Activated T-cell treated with anti-CD3 and anti-CD28 coated beads, Interleukin-2, amount 50 U/mL, for 4 hours (primary cell): ENCODE measurements at regions not wholly inside any gene's neighbourhood (a gene's known extent, or its start where the extent isn't known, plus 50 kb on each side); places are given as distances from the start of the nearest gene placed in this dataset.
"Not testable (repeated sequence)": the region's sequence is repeated elsewhere in the genome, so short reads cannot be mapped to it uniquely, and the experiment has no call there.

ENCODE experiments used
- ATAC-seq, 2 donors: fragments of 200-7000 bp; cut with Tn5 transposase; one replicate each; pipeline ENCODE4 v1.10.0; 2021
- DNase-seq: peaks from one replicate; pipeline ENCODE4 v3.0.0-alpha.2; 2020
- H3K27me3 Mint-ChIP-seq: one replicate; pipeline ENCODE4 v1.8.0; 2021; ENCODE audit warnings: low read depth, mixed read lengths
- H3K36me3 Mint-ChIP-seq: one replicate; pipeline ENCODE4 v1.8.0; 2022; ENCODE audit warnings: mixed read lengths; ENCODE audit not compliant: insufficient read depth
- H3K4me1 Mint-ChIP-seq: one replicate; pipeline ENCODE4 v1.8.0; 2021; ENCODE audit warnings: low read depth, mixed read lengths
- H3K4me3 Mint-ChIP-seq: one replicate; pipeline ENCODE4 v1.8.0; 2021; ENCODE audit warnings: mild to moderate bottlenecking, moderate library complexity, mixed read lengths
- H3K9me3 Mint-ChIP-seq: one replicate; pipeline ENCODE4 v1.8.0; 2021; ENCODE audit warnings: mixed read lengths

DNA sequence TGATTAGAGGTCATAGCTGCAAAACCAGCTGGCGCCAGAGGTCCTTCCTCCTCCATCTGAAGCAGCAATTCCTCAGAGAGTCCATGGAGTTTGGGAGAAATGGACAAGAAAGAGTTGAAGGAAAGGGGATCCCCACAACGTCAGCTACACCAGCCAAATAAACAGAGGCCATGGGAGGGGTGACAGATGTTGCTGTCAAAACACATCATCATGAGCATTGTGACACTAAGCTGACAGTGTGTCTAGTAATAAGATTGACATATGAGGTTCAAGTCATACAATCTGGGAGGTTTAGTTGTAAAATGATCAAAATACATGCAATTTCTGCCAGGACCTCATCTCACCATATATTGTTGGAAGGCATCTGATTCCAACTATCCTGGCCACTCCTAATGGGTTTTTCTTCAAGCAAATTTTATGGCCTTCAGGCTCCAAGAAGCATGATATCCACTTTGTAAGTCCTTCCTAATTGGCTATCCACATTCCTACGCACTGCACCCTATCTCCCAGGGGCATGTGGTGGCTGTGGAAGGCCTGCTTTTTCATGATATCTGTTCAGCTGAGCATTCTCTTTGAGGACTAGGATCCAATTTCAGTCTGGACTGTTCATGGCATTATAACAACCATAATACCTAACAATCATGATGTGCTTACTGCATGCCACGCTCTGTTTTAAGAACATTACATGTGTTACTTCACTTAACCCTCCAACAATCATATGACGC is 335.0 kb upstream of the ID2 start:
- Mint-ChIP-seq H3K27me3 (no peaks in the 10 kb centered on the region), H3K4me3 (no peak overlapping the region), H3K4me1 (peaks cover 9% of the 10 kb centered on the region), H3K9me3 (no peaks in the 10 kb centered on the region), H3K36me3 (no peaks in the 10 kb centered on the region)
- ATAC-seq = no peak
- DNase-seq = no peak

DNA sequence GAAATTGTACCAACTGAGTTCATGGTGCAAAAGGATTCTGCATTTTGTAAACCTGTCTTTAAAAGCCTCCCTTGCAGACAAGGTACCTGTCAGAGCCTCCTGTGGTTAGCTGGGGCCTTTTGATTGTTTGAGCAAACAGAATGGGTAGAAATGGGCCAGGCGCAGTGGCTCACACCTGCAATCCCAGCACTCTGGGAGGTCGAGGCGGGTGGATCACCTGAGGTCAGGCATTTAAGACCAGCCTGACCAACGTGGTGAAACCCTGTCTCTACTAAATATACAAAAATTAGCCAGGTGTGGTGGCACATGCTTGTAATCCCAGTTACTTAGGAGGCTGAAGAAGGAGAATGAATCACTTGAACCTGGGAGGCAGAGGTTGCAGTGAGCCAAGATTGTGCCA is 332.9 kb upstream of the ID2 start:
- H3K4me1 Mint-ChIP-seq, ATAC-seq, H3K4me3 Mint-ChIP-seq, H3K27me3 Mint-ChIP-seq, DNase-seq, H3K36me3 Mint-ChIP-seq, H3K9me3 Mint-ChIP-seq: not testable (repeated sequence)

GRCh38 chr2:8352296-8352695 is 329.6 kb upstream of the ID2 start:
- DNase-seq (no peak), ATAC-seq (no peak)
- H3K27me3 Mint-ChIP-seq = no peaks in the 10 kb centered on the region
- H3K4me3 Mint-ChIP-seq = no peak overlapping the region
- H3K9me3 Mint-ChIP-seq = no peaks in the 10 kb centered on the region
- H3K36me3 Mint-ChIP-seq = no peaks in the 10 kb centered on the region
- no peaks in the 10 kb centered on the region for H3K4me1 Mint-ChIP-seq

DNA sequence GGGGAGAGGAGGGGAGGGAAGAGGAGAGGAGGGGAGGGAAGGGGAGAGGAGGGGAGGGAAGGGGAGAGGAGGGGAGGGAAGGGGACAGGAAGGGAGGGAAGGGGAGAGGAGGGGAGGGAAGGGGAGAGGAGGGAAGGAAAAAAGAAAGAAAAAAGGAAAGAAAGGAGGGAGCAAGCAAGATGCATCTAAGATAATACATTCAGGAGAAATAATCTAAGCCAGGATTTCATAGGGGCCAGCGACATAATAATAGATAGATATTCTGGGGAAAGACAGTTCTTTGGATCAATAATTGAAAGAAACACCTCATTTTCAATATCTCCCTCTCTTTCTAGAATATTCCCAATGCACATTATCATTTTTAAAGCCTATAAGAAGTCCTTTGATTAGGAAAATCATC is 328.9 kb upstream of the ID2 start:
- Mint-ChIP-seq H3K4me1 (no peaks in the 10 kb centered on the region), H3K27me3 (no peaks in the 10 kb centered on the region), H3K9me3 (no peaks in the 10 kb centered on the region), H3K36me3 (no peaks in the 10 kb centered on the region), H3K4me3 (no peak overlapping the region)
- ATAC-seq = no peak
- DNase-seq = no peak

DNA sequence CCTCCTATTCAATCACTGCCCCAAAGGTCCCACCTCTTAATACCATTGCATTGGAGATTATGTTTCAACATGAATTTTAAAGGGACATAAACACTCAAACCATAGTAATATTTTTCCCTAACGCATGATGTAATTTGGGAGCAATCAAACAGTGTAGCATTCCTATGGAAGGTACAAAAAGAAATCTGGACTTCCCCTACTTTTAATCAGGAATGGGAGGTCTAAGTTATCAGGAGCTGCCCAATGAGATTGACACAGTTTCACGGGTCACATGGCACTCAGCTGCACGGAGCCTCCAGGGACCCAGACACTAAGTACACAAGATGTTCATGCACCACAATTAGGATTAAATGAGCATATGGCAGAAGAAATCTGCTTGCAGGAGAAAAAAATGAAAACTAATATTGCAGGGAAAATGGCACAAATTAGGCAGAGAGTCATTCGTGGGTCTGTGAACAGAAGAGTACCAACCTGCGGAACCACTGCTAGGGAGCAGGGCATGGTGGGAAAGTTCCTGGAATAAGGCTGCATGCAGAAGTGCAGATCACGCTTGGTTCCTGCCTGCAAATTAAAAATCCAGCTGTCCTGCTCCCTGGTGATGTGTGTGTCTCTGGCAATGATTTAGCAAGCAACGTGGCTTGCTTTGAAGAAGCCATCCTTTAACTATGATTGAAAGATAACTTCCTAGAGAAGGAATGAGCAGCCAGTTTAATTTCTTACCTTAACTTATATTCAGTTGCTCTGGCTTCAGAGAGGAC is 326.6 kb upstream of the ID2 start:
- no peak for ATAC-seq
- H3K4me3 Mint-ChIP-seq = no peak overlapping the region

DNA sequence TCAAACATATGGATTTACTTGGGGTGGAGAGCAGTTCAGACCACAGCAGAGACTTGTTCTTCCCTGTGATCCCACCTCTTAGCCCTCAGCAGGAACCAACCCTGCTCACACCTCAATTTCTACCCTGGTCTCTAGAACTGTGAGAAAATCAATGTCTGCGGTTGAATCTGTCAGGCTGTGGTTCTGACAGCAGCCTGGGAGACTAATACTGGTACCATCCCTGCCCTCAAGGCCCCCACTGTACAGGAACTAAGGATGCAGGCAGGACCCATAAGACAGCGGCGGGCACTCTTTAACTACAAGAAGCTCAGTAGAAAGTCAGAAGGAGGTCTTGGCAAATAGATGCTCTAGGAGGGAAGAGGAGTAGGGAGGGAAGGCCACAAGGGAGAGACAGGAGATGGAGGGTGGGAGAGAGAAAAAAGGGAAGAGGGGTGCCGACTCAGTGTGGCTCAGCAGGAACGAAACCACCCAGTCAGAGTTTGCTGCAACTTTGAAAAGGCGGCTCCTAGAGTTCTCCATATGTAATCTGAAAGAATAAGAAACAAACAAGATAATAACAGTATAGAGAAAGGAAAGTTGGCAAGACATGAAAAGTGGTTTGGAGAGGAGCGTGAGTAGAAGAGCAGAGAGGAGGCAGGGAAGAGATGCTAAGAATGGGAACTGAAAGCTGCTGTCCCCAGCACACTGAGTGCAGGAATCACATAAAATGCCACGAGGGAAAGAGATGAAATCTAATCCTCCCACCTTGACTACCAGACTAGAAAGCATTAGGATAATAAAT is 323.9 kb upstream of the ID2 start:
- no peak overlapping the region for H3K4me3 Mint-ChIP-seq
- no peaks in the 10 kb centered on the region for H3K9me3 Mint-ChIP-seq

More for the DNA sequence above, 326.6 kb upstream of the ID2 start:
- Mint-ChIP-seq H3K36me3 (no peaks in the 10 kb centered on the region), H3K4me1 (no peaks in the 10 kb centered on the region), H3K9me3 (no peaks in the 10 kb centered on the region), H3K27me3 (no peaks in the 10 kb centered on the region)
- no peak for DNase-seq

DNA sequence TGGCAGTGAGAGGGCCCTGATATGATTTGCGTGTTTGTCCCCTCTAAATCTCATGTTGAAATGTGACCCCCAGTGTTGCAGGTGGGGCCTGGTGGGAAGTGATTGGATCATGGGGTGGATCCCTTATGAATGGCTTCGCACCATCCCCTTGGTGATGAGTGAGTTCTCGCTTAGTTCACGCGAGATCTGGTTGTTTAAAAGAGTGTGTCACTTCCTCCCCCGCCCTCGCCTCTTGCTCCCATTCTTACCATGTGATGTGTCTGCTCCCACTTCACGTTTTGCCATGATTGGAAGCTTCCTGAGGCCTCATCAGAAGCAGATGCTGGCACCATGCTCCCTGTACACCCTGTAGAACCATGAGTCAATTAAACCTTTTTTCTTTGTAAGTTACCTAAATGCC is 319.9 kb upstream of the ID2 start:
- H3K9me3 Mint-ChIP-seq = no peaks in the 10 kb centered on the region
- no peak for ATAC-seq
- no peaks in the 10 kb centered on the region for H3K27me3 Mint-ChIP-seq
- no peaks in the 10 kb centered on the region for H3K36me3 Mint-ChIP-seq
- no peak overlapping the region for H3K4me3 Mint-ChIP-seq
- DNase-seq = no peak
- no peaks in the 10 kb centered on the region for H3K4me1 Mint-ChIP-seq

More for the DNA sequence above, 323.9 kb upstream of the ID2 start:
- no peaks in the 10 kb centered on the region for H3K36me3 Mint-ChIP-seq
- ATAC-seq (no peak), DNase-seq (no peak)
- no peaks in the 10 kb centered on the region for H3K4me1 Mint-ChIP-seq
- no peaks in the 10 kb centered on the region for H3K27me3 Mint-ChIP-seq

DNA sequence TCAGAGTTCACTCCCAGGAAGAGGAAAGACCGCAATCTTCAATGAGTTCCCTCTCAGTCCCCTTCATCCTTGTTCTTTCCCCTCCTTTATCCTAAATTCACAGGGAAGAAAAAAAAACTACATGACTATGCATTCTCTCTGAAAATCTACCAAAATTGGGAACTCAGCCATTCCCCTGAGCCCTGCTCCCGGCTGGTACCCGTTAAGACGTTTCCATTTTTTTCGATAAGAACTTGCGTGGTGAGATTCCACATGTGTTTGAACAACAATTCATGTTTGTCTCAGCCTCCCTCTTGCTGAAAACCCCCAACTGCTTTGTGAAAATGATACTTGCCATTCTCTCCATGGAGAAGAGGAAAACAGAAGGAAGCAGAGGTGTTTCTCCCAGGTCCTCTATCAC is 318.7 kb upstream of the ID2 start:
- ATAC-seq (no peak), DNase-seq (no peak)
- no peaks in the 10 kb centered on the region for H3K4me1 Mint-ChIP-seq
- no peak overlapping the region for H3K4me3 Mint-ChIP-seq
- H3K9me3 Mint-ChIP-seq = no peaks in the 10 kb centered on the region
- H3K36me3 Mint-ChIP-seq = no peaks in the 10 kb centered on the region
- H3K27me3 Mint-ChIP-seq = no peaks in the 10 kb centered on the region

DNA sequence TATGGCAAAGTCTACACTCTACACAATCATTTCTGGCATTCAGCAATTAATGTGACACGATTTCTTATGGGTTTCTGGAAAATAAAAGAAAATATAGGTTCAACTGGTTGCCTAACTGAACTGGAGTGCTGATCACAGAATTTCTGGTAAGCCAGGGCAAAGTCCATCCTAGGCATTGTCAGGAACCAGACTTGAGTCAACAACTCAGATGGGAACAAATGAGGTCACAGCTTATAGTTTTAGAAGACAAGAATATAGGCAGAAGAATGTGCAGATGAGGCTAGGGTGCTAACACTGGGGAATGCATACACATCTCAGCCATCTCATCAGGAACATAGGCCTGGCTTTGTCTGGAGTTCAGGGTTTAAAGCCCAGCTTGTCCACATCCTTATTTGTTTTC is 317.2 kb upstream of the ID2 start:
- H3K4me1 Mint-ChIP-seq = no peaks in the 10 kb centered on the region
- ATAC-seq (no peak), DNase-seq (no peak)
- H3K27me3 Mint-ChIP-seq = no peaks in the 10 kb centered on the region
- H3K36me3 Mint-ChIP-seq = no peaks in the 10 kb centered on the region
- H3K4me3 Mint-ChIP-seq = no peak overlapping the region
- H3K9me3 Mint-ChIP-seq = no peaks in the 10 kb centered on the region

GRCh38 chr2:8365331-8365910 is 316.4 kb upstream of the ID2 start:
- Mint-ChIP-seq H3K27me3 (no peaks in the 10 kb centered on the region), H3K4me3 (no peak overlapping the region), H3K9me3 (no peaks in the 10 kb centered on the region), H3K4me1 (no peaks in the 10 kb centered on the region), H3K36me3 (no peaks in the 10 kb centered on the region)
- DNase-seq (no peak), ATAC-seq (no peak)

DNA sequence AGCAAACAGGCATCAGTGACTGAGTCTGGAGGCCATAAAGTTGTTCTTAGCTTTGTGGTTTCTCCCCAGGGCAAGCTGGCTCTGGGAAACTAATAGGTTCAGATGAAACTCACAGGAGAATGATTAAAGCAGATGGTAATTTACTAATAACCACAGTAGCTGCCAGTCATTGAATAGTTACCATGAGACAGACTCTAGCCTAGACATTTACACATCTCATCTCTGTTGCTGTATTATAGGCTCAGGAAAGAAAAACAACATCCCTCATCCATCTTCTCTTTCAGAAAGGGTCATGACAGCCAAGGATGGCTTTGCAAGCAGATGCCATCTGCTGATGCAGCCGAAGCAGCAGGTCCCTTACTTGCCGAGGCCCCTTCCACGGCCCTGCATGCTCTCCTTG is 314.0 kb upstream of the ID2 start:
- Mint-ChIP-seq H3K4me1 (peaks cover 2% of the 10 kb centered on the region), H3K4me3 (no peak overlapping the region)
- DNase-seq = no peak

GRCh38 chr2:8368463-8368862 is 313.4 kb upstream of the ID2 start:
- no peak overlapping the region for H3K4me3 Mint-ChIP-seq
- peaks cover 4% of the 10 kb centered on the region for H3K9me3 Mint-ChIP-seq
- ATAC-seq = no peak

More for the DNA sequence above, 314.0 kb upstream of the ID2 start:
- no peak for ATAC-seq
- no peaks in the 10 kb centered on the region for H3K27me3 Mint-ChIP-seq
- H3K9me3 Mint-ChIP-seq = no peaks in the 10 kb centered on the region
- no peaks in the 10 kb centered on the region for H3K36me3 Mint-ChIP-seq

DNA sequence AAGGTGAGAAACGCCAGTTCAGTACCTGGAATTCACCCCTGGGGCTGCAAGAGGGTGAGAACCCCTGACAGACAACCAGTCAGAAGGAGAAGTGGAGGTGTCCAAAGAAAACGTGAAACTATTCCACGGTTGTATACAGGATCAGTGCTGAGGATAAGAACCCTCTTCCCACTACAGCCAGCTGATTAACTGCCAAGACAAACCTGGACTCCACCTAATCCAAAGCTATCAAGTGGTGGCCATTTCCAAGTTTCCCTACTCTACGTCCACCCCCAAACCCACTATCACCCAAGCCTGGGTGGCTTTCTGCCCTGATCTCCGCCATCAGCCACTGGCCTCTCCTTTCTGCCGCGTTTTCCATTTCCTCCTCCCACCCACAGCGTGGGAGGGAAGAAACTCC is 312.3 kb upstream of the ID2 start:
- Mint-ChIP-seq H3K4me1 (peaks cover 2% of the 10 kb centered on the region), H3K27me3 (no peaks in the 10 kb centered on the region), H3K4me3 (no peak overlapping the region), H3K9me3 (peaks cover 5% of the 10 kb centered on the region), H3K36me3 (peaks cover 3% of the 10 kb centered on the region)
- ATAC-seq (no peak), DNase-seq (no peak)

More at GRCh38 chr2:8368463-8368862, 313.4 kb upstream of the ID2 start:
- H3K27me3 Mint-ChIP-seq = no peaks in the 10 kb centered on the region
- no peak for DNase-seq
- H3K36me3 Mint-ChIP-seq = peaks cover 3% of the 10 kb centered on the region
- peaks cover 2% of the 10 kb centered on the region for H3K4me1 Mint-ChIP-seq

DNA sequence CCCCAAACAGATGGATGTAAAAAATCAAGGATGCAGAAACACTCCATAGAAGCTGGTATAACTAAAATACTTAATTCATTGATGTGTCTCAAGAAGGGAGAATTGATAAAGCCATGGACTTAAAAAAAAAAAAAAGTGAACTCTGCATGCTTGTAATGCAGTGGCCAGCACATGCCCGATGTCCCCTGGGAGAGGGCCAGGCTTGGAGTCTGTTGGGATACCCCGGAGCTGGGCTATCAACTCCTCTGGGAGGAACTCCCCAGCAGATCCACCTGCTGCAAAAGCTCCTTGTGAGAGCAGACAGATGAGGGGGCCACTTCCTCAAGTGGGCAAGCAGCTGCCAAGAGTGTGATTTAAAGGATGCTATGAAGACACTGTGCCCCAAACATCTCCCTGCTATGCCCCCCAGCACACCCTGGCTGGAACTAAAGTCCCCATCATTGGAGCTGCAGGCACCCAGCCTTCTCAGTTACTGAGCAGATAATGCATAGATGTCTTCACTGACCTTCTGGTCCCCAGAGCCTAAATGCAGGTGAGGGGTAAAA is 311.5 kb upstream of the ID2 start:
- H3K36me3 Mint-ChIP-seq = peaks cover 3% of the 10 kb centered on the region
- H3K27me3 Mint-ChIP-seq = no peaks in the 10 kb centered on the region
- no peak overlapping the region for H3K4me3 Mint-ChIP-seq
- no peak for ATAC-seq
- H3K9me3 Mint-ChIP-seq = peaks cover 5% of the 10 kb centered on the region
- peaks cover 2% of the 10 kb centered on the region for H3K4me1 Mint-ChIP-seq
- no peak for DNase-seq
